Ascending aorta (tissue), 2 donors: ENCODE measurements at regions not wholly inside any gene's neighbourhood (a gene's known extent, or its start where the extent isn't known, plus 50 kb on each side); places are given as distances from the start of the nearest gene placed in this dataset.

Experiments used
- DNase-seq, 2 donors: peaks; one replicate each; pipeline ENCODE4 v3.0.0-alpha.2; 2019; ENCODE audit warnings: low spot score in 2 of 2
- H3K27ac ChIP-seq, 2 donors: fragments of 200-600 bp; sonication (generic); one replicate each; pipeline ENCODE4 v1.5.1; 2016 to 2017; ENCODE audit warnings: mild to moderate bottlenecking in 1 of 2
- H3K27me3 ChIP-seq: fragments of 200-600 bp; sonication (generic); one replicate; pipeline ENCODE4 v1.5.1; 2017
- H3K36me3 ChIP-seq, 2 donors: fragments of 200-600 bp; sonication (generic); one replicate each; pipeline ENCODE4 v1.5.1; 2016
- H3K4me1 ChIP-seq, 2 donors: fragments of 200-600 bp; sonication (generic); one replicate each; pipeline ENCODE4 v1.5.1; 2016 to 2017; ENCODE audit warnings: mild to moderate bottlenecking in 1 of 2
- H3K4me3 ChIP-seq, 2 donors: fragments of 200-600 bp; sonication (generic); one replicate each; pipeline ENCODE4 v1.5.1; 2016 to 2017; ENCODE audit warnings: mild to moderate bottlenecking in 1 of 2
- H3K9me3 ChIP-seq, 2 donors: fragments of 200-600 bp; sonication (generic); one replicate each; pipeline ENCODE4 v1.5.1; 2016
- intact Hi-C: fragments of 100-400 bp; cut with DNase I; formaldehyde crosslinking; loops from one replicate; pipeline ENCODE4 v1.15.1; 2023
- TF ChIP-seq, protein P1 (sequence below), 3 experiments: fragments of 200-600 bp in 2 of 3; fragments of 450-650 bp in 1 of 3; sonication (generic) in 2 of 3; IDR thresholded peaks; one replicate each; pipeline ENCODE4 v1.5.1; 2016 to 2019; ENCODE audit warnings: antibody characterized with exemption in 3 of 3, mild to moderate bottlenecking in 1 of 3, moderate library complexity in 1 of 3

DNA sequence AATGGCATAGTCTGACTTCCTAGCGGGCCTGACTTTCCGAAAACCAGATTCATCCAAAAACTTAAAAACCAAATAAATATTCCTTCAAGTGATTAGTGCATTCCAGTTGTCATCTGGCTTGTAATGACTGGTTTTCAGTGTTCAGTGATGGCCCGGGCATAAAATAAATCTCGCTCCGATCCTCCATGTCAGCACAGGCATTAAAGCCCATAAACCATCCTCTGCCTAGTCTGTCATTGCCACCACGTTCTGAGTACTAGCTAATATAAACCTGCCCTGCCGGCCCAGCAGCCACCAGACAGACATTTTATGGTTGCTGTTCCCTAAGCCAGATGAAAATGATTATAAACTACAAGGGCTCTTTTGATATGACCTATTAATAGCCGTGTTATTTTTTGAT lies 232.3 kb upstream of the GMDS start:
- Histone ChIP-seq H3K36me3 (no peaks in the 10 kb centered on the region), H3K9me3 (no peaks in the 10 kb centered on the region), H3K4me3 (no peak overlapping the region), H3K27me3 (no peaks in the 10 kb centered on the region), H3K27ac (no peak overlapping the region), H3K4me1 (no peaks in the 10 kb centered on the region)
- intact Hi-C loops = no loop called here
- no peak for DNase-seq
- TF ChIP-seq, protein P1, sequence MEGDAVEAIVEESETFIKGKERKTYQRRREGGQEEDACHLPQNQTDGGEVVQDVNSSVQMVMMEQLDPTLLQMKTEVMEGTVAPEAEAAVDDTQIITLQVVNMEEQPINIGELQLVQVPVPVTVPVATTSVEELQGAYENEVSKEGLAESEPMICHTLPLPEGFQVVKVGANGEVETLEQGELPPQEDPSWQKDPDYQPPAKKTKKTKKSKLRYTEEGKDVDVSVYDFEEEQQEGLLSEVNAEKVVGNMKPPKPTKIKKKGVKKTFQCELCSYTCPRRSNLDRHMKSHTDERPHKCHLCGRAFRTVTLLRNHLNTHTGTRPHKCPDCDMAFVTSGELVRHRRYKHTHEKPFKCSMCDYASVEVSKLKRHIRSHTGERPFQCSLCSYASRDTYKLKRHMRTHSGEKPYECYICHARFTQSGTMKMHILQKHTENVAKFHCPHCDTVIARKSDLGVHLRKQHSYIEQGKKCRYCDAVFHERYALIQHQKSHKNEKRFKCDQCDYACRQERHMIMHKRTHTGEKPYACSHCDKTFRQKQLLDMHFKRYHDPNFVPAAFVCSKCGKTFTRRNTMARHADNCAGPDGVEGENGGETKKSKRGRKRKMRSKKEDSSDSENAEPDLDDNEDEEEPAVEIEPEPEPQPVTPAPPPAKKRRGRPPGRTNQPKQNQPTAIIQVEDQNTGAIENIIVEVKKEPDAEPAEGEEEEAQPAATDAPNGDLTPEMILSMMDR (IDR thresholded peaks at IDR 0.05) = no peak

DNA sequence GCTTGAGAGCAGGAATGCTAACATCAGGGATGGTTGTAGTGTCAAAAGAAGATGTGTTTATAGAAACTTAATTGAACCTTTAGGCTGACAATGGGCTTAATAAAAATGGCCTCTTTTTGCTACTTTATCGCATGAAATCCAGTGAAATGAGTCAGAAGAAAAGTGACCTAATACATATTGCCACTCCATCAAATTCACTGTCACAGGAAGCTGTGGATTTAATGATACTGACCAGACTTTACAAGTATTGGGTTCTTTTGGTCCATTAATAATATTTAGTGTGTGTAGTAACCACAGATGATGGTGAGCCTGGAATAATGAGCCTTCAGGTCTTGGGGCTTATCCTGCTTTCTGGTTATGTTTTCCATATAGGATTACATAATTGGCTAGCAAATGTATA lies 231.8 kb upstream of the GMDS start:
- no peaks in the 10 kb centered on the region for H3K4me1 ChIP-seq
- H3K27ac ChIP-seq = no peak overlapping the region
- no peak for DNase-seq
- intact Hi-C loops = no loop called here
- no peaks in the 10 kb centered on the region for H3K9me3 ChIP-seq
- no peak overlapping the region for H3K4me3 ChIP-seq
- no peaks in the 10 kb centered on the region for H3K36me3 ChIP-seq
- H3K27me3 ChIP-seq = no peaks in the 10 kb centered on the region
- TF ChIP-seq, protein P1 (IDR thresholded peaks at IDR 0.05) = no peak

DNA sequence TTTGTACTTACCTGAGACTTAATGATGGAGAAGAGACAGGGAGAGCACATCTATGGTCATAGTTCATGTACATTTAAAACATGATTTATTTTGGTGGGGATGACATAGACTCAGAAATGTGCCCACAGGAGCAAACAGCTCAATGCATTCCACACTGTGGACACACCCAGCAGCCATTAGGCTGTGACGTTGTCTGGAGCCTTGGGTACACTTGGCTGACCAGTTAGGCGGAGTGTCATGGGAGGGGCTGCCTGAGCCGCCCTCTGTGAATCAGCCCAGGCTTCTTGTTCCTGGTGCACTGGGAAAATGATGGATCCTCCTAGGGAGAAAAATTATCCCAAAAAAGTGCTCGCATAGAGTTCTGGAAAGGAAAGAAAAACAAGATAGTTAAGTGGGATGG lies 231.0 kb upstream of the GMDS start:
- TF ChIP-seq, protein P1 (IDR thresholded peaks at IDR 0.05) = no peak
- H3K27ac ChIP-seq = no peak overlapping the region
- H3K4me1 ChIP-seq = no peaks in the 10 kb centered on the region
- H3K27me3 ChIP-seq = no peaks in the 10 kb centered on the region
- H3K36me3 ChIP-seq = no peaks in the 10 kb centered on the region
- intact Hi-C loops = no loop called here
- no peak for DNase-seq
- no peak overlapping the region for H3K4me3 ChIP-seq
- H3K9me3 ChIP-seq = no peaks in the 10 kb centered on the region

DNA sequence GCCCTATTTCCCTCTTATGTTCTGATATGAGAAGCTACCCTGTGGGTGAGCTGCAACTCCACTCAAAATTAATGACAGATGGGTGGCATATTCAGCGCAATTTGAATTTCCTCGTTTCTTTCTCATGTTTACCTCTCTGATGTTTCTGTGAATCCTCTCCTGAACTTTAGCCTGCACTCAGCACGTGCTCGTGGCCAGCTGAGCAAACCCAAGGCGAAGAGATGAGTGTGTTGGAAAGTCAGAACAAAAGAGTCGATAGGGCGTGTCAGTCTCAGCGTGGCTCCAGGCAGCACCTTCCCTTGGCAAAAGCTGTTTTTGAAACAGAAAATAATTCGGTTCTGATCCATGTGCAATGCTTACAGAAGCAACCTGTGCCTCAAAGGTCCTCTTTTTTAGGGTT lies 226.1 kb upstream of the GMDS start:
- no peak for DNase-seq
- Histone ChIP-seq H3K4me1 (no peaks in the 10 kb centered on the region), H3K4me3 (no peak overlapping the region), H3K27ac (no peak overlapping the region), H3K27me3 (no peaks in the 10 kb centered on the region), H3K36me3 (no peaks in the 10 kb centered on the region), H3K9me3 (no peaks in the 10 kb centered on the region)
- intact Hi-C loops = no loop called here
- TF ChIP-seq, protein P1 (IDR thresholded peaks at IDR 0.05) = no peak

DNA sequence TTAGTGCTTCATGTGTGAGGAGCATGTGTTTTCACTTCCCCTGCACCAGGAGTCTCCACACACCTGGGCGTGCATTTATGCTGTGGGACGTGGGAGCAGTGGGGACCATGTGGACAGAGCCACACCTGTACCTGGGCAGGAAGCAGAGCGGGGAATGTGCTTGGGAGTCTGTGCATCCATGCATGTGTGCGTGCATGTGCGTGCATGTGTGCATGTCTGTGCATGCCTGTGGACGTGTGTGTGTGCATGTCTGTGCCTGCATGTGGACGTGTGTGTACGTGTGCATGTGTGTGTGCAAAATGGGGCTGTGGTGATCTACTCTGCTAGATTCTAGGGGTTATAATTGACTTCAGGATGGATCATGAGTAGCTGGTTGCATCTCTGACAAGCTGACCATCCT lies 224.0 kb upstream of the GMDS start:
- Histone ChIP-seq H3K4me1 (no peaks in the 10 kb centered on the region), H3K9me3 (no peaks in the 10 kb centered on the region), H3K27me3 (no peaks in the 10 kb centered on the region), H3K36me3 (no peaks in the 10 kb centered on the region), H3K27ac (no peak overlapping the region), H3K4me3 (no peak overlapping the region)
- TF ChIP-seq, protein P1 (IDR thresholded peaks at IDR 0.05) = no peak
- intact Hi-C loops = no loop called here
- no peak for DNase-seq

DNA sequence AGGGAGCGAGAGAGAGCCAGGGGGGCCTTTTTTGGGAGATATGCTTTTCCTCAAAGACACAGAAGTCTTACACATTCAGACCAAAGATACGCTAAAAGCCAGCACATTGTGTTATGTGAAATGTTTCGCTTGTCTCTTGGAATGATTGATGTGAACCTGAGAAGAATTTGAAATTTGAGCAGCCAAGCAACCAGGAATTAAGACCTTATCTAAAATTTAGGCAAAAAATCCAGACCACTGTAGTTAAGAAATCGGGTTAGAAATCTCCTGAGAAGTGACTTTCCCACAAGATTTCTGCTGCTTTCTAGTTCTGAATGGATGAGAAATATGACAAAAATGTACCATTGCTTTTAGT lies 223.2 kb upstream of the GMDS start:
- Histone ChIP-seq H3K4me1 (no peaks in the 10 kb centered on the region), H3K27ac (no peak overlapping the region), H3K4me3 (no peak overlapping the region), H3K27me3 (no peaks in the 10 kb centered on the region), H3K9me3 (no peaks in the 10 kb centered on the region), H3K36me3 (no peaks in the 10 kb centered on the region)
- TF ChIP-seq, protein P1 (IDR thresholded peaks at IDR 0.05) = no peak
- DNase-seq = no peak
- intact Hi-C loops = no loop called here
